Mesenchymal stem cell (in vitro differentiated cells and primary cell): ENCODE measurements at regions not wholly inside any gene's neighbourhood (a gene's known extent, or its start where the extent isn't known, plus 50 kb on each side); places are given as distances from the start of the nearest gene placed in this dataset.
"Not testable (repeated sequence)": the region's sequence is repeated elsewhere in the genome, so short reads cannot be mapped to it uniquely, and the experiment has no call there.

Experiments
- DNase-seq: peaks from one replicate; pipeline ENCODE4 v3.0.0-alpha.2; 2013
- H2AFZ ChIP-seq: one replicate; pipeline ENCODE4 v1.6.1; 2013; ENCODE audit warnings: low read depth, mild to moderate bottlenecking, control low read depth, inconsistent platforms, low read length, moderate library complexity
- H2AK5ac ChIP-seq: 2 replicates; pipeline ENCODE4 v1.6.1; 2013; ENCODE audit warnings: low read length, moderate library complexity, mild to moderate bottlenecking, inconsistent platforms; ENCODE audit not compliant: severe bottlenecking
- H2BK120ac ChIP-seq: one replicate; pipeline ENCODE4 v1.6.1; 2013; ENCODE audit warnings: low read depth, mild to moderate bottlenecking, inconsistent platforms, low read length, moderate library complexity
- H2BK12ac ChIP-seq, 2 experiments: one replicate each; pipeline ENCODE4 v1.6.1; 2013; ENCODE audit warnings: inconsistent platforms in 2 of 2, low read length in 2 of 2, mild to moderate bottlenecking in 2 of 2, moderate library complexity in 2 of 2, control low read depth in 1 of 2
- H2BK15ac ChIP-seq: one replicate; pipeline ENCODE4 v1.6.1; 2013; ENCODE audit warnings: mild to moderate bottlenecking, low read depth, inconsistent platforms; ENCODE audit not compliant: poor library complexity, severe bottlenecking
- H2BK5ac ChIP-seq: 2 replicates; pipeline ENCODE4 v1.6.1; 2013; ENCODE audit warnings: low read depth, mild to moderate bottlenecking, low read length, control low read depth, inconsistent platforms; ENCODE audit not compliant: poor library complexity, severe bottlenecking
- H3K14ac ChIP-seq, 2 experiments: one replicate each; pipeline ENCODE4 v1.6.1; 2013; ENCODE audit warnings: inconsistent platforms in 2 of 2, low read length in 2 of 2, control low read depth in 1 of 2, mild to moderate bottlenecking in 1 of 2, moderate library complexity in 1 of 2
- H3K18ac ChIP-seq, 2 experiments: one replicate each; pipeline ENCODE4 v1.6.1; 2013; ENCODE audit warnings: inconsistent platforms in 2 of 2, low read length in 2 of 2, control low read depth in 1 of 2, low read depth in 1 of 2, mild to moderate bottlenecking in 1 of 2
- H3K23ac ChIP-seq, 2 experiments: one replicate each; pipeline ENCODE4 v1.6.1; 2013; ENCODE audit warnings: inconsistent platforms in 2 of 2, low read length in 2 of 2, mild to moderate bottlenecking in 2 of 2, moderate library complexity in 2 of 2, control low read depth in 1 of 2
- H3K27ac ChIP-seq: 2 replicates; pipeline ENCODE4 v1.5.1; 2013; ENCODE audit warnings: mild to moderate bottlenecking, moderate library complexity, low read length, control low read depth, inconsistent platforms; ENCODE audit not compliant: poor library complexity, severe bottlenecking
- H3K27me3 ChIP-seq, 2 experiments: 2 replicates each; pipeline versions ENCODE4 v1.6.1 to v1.7.0; 2013; ENCODE audit warnings: low read length in 2 of 2, mild to moderate bottlenecking in 2 of 2, moderate library complexity in 2 of 2, control low read depth in 1 of 2, inconsistent platforms in 1 of 2; ENCODE audit not compliant: control insufficient read depth in 1 of 2, insufficient read depth in 1 of 2
- H3K36me3 ChIP-seq, 2 experiments: 2 replicates each; pipeline versions ENCODE4 v1.6.1 to v1.7.0; 2013; ENCODE audit warnings: low read length in 2 of 2, control low read depth in 1 of 2, inconsistent platforms in 1 of 2, low read depth in 1 of 2, mild to moderate bottlenecking in 1 of 2; ENCODE audit not compliant: insufficient read depth in 2 of 2, control insufficient read depth in 1 of 2
- H3K4ac ChIP-seq, 2 experiments: one replicate each; pipeline ENCODE4 v1.6.1; 2013; ENCODE audit warnings: inconsistent platforms in 2 of 2, low read length in 2 of 2, mild to moderate bottlenecking in 2 of 2, moderate library complexity in 2 of 2, control low read depth in 1 of 2, low read depth in 1 of 2
- H3K4me1 ChIP-seq: 2 replicates; pipeline ENCODE4 v1.6.1; 2013; ENCODE audit warnings: low read depth, low read length, control low read depth; ENCODE audit not compliant: control insufficient read depth, insufficient read depth
- H3K4me2 ChIP-seq: 2 replicates; pipeline ENCODE4 v1.6.1; 2013; ENCODE audit warnings: low read length, mild to moderate bottlenecking, inconsistent platforms; ENCODE audit not compliant: poor library complexity, severe bottlenecking
- H3K4me3 ChIP-seq, 2 experiments: 2 replicates each; pipeline versions ENCODE4 v1.5.1 to v1.7.0; 2013; ENCODE audit warnings: low read length in 2 of 2, mild to moderate bottlenecking in 2 of 2, control low read depth in 1 of 2, low read depth in 1 of 2; ENCODE audit not compliant: insufficient read depth in 1 of 2
- H3K79me1 ChIP-seq: replicated peaks from 2 replicates; pipeline ENCODE4 v1.6.1; 2013; ENCODE audit warnings: mild to moderate bottlenecking, control low read depth, low read length, inconsistent platforms; ENCODE audit not compliant: poor library complexity, severe bottlenecking
- H3K9ac ChIP-seq: 2 replicates; pipeline ENCODE4 v1.7.0; 2013; ENCODE audit warnings: mild to moderate bottlenecking, low read length, moderate library complexity
- H3K9me3 ChIP-seq: 2 replicates; pipeline ENCODE4 v1.7.0; 2013; ENCODE audit warnings: mild to moderate bottlenecking, low read length; ENCODE audit not compliant: control insufficient read depth
- H4K8ac ChIP-seq: one replicate; pipeline ENCODE4 v1.6.1; 2013; ENCODE audit warnings: inconsistent platforms, mild to moderate bottlenecking, low read length, moderate library complexity
- H4K91ac ChIP-seq: one replicate; pipeline ENCODE4 v1.6.1; 2013; ENCODE audit warnings: mild to moderate bottlenecking, low read length, inconsistent platforms
- WGBS: methylation state at CpG from one replicate; pipeline ENCODE4 v1.1.7; 2013; ENCODE audit warnings: mixed read lengths; 5-methylcytosine and 5-hydroxymethylcytosine counted together

- 64% methylated on average over 2 of the region's 4 CpGs for WGBS
Measured at GRCh38 chr13:76663592-76664335, 222.4 kb downstream of the KCTD12 start.

DNA sequence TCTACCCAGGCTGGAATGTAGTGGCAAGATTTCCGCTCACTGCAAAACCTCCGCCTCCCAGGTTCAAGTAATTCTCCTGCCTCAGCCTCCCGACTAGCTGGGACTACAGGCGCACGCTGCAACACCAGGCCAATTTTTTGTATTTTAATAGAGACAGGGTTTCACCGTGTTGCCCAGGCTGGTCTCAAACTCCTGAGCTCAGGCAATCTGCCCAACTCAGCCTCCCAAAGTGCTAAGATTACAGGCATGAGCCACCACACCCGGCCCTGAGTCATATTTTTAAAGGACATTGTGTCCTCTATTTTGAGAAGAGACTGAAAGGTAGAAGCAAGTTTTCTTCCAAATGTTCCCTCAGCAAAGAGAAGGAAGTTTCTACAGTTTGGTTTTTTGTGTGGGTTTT lies 227.1 kb downstream of the KCTD12 start:
- not testable (repeated sequence) for H3K4ac ChIP-seq, H2AFZ ChIP-seq, H3K4me3 ChIP-seq, H2BK120ac ChIP-seq, H3K4me2 ChIP-seq, H3K79me1 ChIP-seq, H3K18ac ChIP-seq, H4K8ac ChIP-seq, H2BK12ac ChIP-seq, H3K27me3 ChIP-seq, H3K14ac ChIP-seq, H3K27ac ChIP-seq, H2BK15ac ChIP-seq, H3K9ac ChIP-seq, H3K4me1 ChIP-seq, H3K9me3 ChIP-seq, H2BK5ac ChIP-seq, DNase-seq, H3K36me3 ChIP-seq, H4K91ac ChIP-seq, H2AK5ac ChIP-seq, H3K23ac ChIP-seq
- 94% methylated on average over 6 of the region's 7 CpGs for WGBS

More at GRCh38 chr13:76663592-76664335, 222.4 kb downstream of the KCTD12 start:
- Histone ChIP-seq H3K27me3 (no peaks in the 10 kb centered on the region), H3K18ac (no peak overlapping the region), H3K9ac (no peak overlapping the region), H3K4me2 (no peak overlapping the region), H3K79me1 (no peaks in the 10 kb centered on the region), H3K14ac (no peak overlapping the region), H2AK5ac (no peak overlapping the region), H2AFZ (no peak overlapping the region), H2BK120ac (no peak overlapping the region), H2BK5ac (no peak overlapping the region), H4K8ac (no peak overlapping the region), H2BK15ac (no peak overlapping the region), H3K9me3 (no peaks in the 10 kb centered on the region), H3K36me3 (no peaks in the 10 kb centered on the region), H3K27ac (no peak overlapping the region), H4K91ac (no peak overlapping the region), H2BK12ac (no peak overlapping the region), H3K23ac (no peak overlapping the region), H3K4me1 (no peaks in the 10 kb centered on the region), H3K4me3 (no peak overlapping the region), H3K4ac (no peak overlapping the region)
- DNase-seq, result no peak

DNA sequence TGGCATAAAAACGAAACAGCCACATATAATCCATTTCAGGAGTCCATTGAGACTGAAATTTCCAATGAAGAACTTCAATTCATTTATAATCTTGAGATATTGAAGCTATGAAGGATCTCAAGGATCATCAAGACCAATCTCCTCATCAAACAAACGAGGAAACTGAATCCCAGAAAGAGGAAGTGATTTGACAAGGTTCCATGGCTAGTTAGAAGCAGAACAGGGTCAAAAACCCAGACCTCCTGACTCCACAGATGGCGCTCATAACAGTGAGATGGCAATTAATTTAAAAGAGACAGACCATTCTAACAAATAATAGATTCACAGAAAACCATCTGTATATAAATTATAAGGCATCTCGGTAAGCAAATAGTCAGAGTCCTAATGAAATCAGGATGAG lies 229.7 kb downstream of the KCTD12 start:
- Histone ChIP-seq H3K27me3 (no peaks in the 10 kb centered on the region), H2BK5ac (no peak overlapping the region), H3K4ac (no peak overlapping the region), H3K27ac (no peak overlapping the region), H3K4me2 (no peak overlapping the region), H4K91ac (no peak overlapping the region), H2BK12ac (no peak overlapping the region), H3K18ac (no peak overlapping the region), H3K79me1 (no peaks in the 10 kb centered on the region), H3K4me3 (no peak overlapping the region), H3K4me1 (no peaks in the 10 kb centered on the region), H3K14ac (no peak overlapping the region), H2AK5ac (no peak overlapping the region), H4K8ac (no peak overlapping the region), H3K23ac (no peak overlapping the region), H2BK15ac (no peak overlapping the region), H2BK120ac (no peak overlapping the region), H3K9me3 (no peaks in the 10 kb centered on the region), H3K36me3 (no peaks in the 10 kb centered on the region), H2AFZ (no peak overlapping the region), H3K9ac (no peak overlapping the region)
- DNase-seq, result no peak
- 100% methylated on average over 1 of the region's 4 CpGs for WGBS

- no peak overlapping the region for H2AFZ ChIP-seq
- no peak overlapping the region for H3K4me3 ChIP-seq
- no peak overlapping the region for H3K23ac ChIP-seq
- H3K4ac ChIP-seq, result no peak overlapping the region
- no peak overlapping the region for H2BK5ac ChIP-seq
- no peaks in the 10 kb centered on the region for H3K9me3 ChIP-seq
- H3K4me2 ChIP-seq, result no peak overlapping the region
- H3K18ac ChIP-seq, result no peak overlapping the region
- no peak overlapping the region for H2BK120ac ChIP-seq
- no peak overlapping the region for H4K8ac ChIP-seq
- H3K4me1 ChIP-seq, result no peaks in the 10 kb centered on the region
- H3K79me1 ChIP-seq, result no peaks in the 10 kb centered on the region
- DNase-seq, result no peak
- H3K27me3 ChIP-seq, result no peaks in the 10 kb centered on the region
- H3K14ac ChIP-seq, result no peak overlapping the region
- no peaks in the 10 kb centered on the region for H3K36me3 ChIP-seq
- H3K9ac ChIP-seq, result no peak overlapping the region
- WGBS, result no CpG with 5 or more reads among the region's 2 CpGs
- H2AK5ac ChIP-seq, result no peak overlapping the region
- no peak overlapping the region for H2BK12ac ChIP-seq
- H2BK15ac ChIP-seq, result no peak overlapping the region
- H4K91ac ChIP-seq, result no peak overlapping the region
- no peak overlapping the region for H3K27ac ChIP-seq
Measured at GRCh38 chr13:76656056-76656455, 230.1 kb downstream of the KCTD12 start.
